Hematopoietic multipotent progenitor cell (in vitro differentiated cells): ENCODE measurements at regions not wholly inside any gene's neighbourhood (a gene's known extent, or its start where the extent isn't known, plus 50 kb on each side); places are given as distances from the start of the nearest gene placed in this dataset.
"Not testable (repeated sequence)": the region's sequence is repeated elsewhere in the genome, so short reads cannot be mapped to it uniquely, and the experiment has no call there.

Source experiments
- DNase-seq, 3 donors: peaks; one replicate each; pipeline ENCODE4 v3.0.0-alpha.2; 2011 to 2015; ENCODE audit warnings: low read depth in 2 of 3, low spot score in 2 of 3

DNA sequence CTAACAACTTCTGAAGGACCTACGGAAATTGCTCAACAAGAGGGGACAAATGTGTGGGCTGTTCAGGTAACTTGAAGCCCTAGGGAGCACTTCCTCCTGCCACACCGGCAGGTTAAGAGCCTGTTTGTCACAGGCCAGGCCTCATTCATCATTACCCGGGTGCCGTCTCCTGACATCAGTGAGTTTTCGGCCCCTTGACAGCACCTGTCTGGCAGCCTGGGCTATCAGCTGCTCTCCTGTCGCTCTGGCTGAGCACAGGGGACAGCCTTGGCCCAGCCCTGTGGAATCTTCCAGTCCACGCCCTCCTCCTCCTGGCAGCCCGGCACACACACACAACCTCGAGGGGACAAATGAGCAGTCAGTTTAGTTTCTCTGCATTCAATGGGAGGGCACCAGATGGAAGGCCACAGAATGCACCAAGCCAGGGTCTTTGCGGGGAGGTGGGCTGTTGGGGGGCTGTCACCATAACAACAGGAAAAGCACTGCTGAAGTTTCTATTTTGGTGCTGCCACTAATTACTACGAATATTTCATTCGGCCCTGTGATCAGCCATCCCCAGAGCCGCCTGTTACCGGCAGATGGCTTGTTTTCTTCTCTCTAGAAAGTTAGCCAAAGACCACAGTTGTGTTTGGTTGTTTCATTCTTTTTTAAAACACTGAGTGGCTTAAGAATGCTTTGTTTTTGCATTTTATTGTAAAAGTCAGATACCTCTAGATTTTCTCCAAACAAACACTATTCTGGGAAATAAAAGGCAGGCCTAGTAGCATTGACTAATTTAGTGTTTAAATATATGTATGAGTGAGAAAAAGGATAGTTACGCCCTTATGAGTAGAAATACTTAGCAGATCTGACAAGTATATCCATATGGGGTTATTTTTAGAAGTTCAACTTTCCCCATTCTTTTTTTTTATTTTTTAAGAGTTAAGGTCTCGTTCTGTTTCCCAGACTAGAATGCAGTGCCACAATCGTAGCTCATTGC, 189.9 kb upstream of the NDUFV2 start:
- no peak for DNase-seq

DNA sequence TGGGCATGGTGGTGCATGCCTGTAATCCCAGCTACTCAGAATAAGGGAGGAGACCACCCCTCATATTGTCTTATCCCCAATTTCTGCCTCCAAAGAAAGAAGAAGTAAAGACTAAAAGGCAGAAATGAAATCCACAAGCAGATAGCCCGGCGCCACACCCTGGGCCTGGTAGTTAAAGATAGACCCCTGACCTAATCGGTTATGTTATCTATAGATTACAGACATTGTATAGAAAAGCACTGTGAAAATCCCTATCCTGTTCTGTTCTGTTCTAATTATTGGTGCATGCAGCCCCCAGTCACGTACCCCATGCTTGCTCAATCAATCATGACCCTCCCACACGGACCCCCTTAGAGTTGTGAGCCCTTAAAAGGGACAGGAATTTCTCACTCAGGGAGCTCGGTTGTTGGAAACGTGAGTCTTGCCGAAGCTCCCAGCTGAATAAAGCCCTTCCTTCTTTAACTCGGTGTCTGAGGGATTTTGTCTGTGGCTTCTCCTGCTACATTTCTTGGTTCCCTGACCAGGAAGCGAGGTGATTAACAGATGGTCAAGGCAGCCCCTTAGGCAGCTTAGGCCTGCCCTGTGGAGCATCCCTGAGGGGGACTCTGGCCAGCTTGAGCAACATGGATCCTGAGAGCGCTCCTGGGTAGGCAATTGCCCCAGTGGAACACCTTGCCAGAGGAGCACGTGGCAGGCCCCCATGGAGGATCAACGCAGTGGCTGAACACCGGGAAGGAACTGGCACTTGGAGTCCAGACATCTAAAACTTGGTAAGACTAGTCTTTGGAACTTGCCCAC, 188.7 kb upstream of the NDUFV2 start:
- not testable (repeated sequence) for DNase-seq

DNA sequence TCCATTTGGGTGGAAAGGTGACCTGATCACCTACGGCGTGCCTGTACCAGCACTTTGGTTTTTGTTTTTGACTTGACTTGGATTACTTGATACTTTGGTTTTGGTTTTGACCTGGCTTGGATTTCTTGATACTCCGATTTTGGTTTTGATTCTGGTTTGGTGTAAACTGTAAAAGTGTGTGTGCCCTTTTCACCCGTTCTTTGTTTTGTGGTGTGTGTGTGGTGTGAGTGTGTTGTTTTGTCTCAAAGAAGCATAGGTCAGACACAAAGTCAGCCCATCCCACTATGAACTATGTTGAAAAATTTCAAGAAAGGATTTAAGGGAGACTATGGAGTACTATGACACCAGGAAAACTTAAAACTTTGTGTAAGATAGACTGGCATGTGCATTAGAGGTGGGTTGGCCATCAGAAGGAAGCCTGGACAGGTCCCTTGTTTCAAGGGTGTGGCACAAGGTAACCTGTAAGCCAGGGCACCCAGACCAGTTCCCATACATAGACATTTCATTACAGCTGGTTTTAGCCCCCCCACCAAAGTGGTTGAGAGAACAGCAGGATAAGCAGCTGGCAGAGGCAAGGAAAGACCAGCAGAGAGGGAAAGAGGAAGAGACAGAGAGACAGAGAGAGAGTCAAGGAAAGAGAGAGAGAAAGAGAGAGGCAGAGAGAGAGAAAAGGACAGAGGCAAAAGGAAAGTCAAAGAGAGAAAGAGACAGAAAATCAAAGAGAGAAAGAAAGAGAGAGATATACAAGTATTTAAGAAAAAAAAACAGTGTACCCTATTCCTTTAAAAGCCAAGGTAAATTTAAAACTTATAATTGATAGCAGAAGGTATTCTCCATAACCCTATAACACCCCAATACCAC, 187.9 kb upstream of the NDUFV2 start:
- not testable (repeated sequence) for DNase-seq

DNA sequence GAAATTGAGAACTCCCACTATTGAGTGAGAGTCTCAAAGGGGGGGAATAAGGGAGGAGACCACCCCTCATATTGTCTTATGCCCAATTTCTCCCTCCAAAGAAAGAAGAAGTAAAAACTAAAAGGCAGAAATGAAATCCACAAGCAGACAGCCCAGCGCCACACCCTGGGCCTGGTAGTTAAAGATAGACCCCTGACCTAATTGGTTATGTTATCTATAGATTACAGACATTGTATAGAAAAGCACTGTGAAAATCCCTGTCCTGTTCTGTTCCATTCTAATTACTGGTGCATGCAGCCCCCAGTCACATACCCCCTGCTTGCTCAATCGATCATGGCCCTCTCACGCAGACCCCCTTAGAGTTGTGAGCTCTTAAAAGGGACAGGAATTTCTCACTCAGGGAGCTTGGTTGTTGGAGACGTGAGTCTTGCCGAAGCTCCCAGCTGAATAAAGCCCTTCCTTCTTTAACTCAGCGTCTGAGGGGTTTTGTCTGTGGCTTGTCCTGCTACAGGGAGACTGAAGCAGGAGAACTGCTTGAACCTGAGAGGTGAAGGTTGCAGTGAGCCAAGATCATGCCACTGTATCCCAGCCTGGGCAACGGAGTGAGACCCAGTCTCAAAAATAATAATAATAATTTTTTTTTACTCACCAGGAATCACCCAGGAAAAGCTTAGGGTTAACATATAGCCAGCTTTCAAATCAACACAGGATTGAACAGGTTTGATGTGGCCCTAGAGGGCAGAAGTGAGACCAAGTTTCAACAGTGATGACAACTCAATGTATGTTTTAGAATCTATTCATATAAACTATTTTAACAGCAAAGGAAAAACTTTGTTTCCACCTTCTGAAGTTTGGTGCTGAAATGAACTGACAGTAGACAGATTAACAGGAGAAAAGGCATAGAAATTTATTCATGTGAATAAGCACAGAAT, 181.4 kb upstream of the NDUFV2 start:
- not testable (repeated sequence) for DNase-seq

- no peak for DNase-seq
These were observed 176.0 kb upstream of the NDUFV2 start for GRCh38 chr18:8926464-8926863.

GRCh38 chr18:8928044-8928443, 174.5 kb upstream of the NDUFV2 start:
- no peak for DNase-seq

DNA sequence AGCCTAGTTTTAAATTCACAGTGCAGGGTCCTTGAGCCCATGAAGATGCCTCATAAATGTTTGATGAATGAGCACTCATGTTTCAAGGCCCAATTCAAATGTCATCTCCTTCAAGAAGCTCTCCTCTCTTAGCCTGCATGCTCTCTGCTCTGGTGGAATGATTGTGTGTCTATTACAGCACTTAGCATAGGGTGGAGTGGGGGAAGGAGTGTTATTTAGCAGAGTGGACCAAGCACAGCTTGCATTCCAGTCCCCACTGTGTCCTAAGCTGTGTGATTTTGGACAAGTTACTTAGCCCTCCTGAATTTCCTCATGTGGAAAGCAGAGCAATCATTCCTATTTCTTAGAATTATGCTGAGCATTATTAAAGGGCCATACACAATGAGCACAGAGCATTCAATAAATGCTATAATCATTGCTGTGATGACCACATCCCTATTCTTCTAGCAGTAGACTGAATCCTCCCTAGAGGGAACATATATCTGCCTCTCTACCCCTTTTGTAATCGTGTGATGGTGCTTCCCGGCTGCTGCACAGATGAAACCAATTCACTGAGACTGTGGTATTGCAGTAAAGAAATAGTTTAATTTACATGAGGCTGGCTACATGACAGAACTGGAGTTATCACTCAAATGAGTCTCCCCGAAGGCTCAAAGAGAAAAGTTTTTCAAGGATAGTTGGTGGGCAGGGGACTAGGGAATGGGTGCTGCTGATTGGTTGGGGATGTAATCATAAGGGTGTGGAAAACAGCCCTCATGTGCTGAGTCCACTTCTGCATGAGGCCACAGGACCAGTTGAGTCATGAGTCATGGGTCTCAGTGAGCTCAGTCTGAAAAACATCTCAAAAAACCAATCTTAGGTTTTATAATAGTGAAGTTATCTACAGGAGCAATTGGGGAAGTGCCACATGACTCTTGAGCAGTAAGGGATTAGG, 173.4 kb upstream of the NDUFV2 start:
- no peak for DNase-seq

DNA sequence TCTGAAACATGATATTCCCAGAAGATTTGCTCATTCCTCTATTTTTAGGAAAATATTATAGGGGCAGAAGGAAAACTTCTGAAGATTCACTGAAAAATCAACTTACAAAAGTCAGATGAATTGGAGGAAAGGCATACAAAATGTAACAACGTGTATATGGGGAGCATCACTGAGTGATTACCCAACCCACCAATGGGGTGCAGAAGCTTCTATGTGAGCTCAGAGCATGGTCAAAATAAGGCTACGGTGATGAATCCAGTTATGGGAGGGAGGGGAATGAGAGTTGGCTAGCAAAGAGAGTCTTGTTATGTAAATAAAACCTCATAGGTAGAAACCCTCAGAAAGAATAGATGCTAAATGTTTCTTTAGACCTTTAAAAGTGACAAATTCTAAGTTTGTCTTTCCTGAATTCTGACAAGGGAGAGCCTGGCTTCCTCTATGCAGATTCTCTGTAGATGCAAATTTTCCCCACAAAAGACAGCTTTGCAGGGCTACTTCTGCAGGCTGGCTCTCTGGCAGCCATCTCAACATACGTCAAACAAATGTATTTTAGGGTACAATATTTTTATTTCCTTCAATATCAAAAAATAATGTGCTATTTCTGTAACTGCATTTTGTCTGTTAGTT, 171.4 kb upstream of the NDUFV2 start:
- DNase-seq: no peak

DNA sequence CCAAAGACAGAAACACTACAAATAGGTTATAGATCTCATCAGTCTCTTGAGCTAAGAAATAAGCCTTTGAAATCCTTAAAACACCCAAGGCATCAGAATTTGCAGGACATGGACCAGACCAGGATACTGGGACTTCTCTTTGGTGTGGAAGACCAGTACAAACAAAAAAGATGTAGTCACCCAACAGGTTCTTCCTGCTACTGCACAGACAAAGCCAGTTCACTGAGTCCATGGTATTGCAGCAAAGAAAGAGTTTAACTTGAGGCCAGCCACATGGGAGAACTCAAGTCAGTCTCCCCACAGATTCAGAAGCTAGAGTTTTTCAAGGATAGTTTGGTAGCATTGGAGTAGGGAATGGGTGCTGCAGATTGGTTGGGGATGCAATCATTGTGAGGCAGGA, 169.6 kb upstream of the NDUFV2 start:
- DNase-seq: no peak

DNA sequence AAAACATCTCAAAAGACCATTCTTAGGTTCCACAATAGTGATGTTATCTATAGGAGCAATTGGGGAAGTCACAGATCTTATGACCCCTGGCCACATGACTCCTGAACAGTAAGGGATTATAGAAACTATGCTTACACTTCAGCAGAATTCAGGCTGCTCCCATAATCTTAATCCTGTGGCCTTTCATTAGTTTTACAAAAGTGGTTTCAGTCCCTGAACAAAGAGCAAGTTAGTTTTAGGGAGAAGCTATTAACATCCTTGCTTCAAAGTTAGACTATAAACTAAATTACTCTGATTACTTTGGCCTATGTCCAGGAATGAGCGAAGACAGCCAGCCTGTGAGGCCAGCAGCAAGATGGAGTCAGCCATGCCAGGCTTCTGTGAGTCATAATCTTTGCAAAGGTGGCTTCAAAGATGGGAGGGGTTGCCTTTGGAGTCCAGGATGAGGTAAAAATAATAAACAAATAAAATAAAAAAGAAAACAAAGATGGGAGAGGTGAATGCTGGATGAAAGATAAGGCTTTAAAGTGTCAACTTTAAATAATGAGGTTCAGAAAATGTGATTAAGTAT, 168.7 kb upstream of the NDUFV2 start:
- DNase-seq: no peak

- not testable (repeated sequence) for DNase-seq
These were observed 167.2 kb upstream of the NDUFV2 start for GRCh38 chr18:8935346-8935745.

DNA sequence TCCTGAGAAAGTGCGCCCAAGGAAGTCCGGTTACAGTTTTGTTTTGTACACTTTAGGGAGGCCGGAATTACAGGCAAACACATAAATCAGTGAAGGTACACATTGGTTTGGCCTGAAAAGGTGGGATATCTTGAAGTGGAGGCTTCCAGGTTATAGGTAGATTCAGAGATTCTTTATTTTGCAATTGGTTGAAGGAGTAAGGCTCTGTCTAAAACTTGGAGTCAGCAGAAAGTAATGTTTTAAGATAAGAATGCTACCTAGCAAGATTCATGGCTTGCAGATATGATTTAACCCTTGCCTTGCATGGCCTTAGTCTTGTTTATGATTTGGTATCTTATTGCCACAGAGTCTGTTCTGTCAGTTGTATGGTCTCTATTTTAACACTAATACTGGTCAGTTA, 165.9 kb upstream of the NDUFV2 start:
- no peak for DNase-seq

DNA sequence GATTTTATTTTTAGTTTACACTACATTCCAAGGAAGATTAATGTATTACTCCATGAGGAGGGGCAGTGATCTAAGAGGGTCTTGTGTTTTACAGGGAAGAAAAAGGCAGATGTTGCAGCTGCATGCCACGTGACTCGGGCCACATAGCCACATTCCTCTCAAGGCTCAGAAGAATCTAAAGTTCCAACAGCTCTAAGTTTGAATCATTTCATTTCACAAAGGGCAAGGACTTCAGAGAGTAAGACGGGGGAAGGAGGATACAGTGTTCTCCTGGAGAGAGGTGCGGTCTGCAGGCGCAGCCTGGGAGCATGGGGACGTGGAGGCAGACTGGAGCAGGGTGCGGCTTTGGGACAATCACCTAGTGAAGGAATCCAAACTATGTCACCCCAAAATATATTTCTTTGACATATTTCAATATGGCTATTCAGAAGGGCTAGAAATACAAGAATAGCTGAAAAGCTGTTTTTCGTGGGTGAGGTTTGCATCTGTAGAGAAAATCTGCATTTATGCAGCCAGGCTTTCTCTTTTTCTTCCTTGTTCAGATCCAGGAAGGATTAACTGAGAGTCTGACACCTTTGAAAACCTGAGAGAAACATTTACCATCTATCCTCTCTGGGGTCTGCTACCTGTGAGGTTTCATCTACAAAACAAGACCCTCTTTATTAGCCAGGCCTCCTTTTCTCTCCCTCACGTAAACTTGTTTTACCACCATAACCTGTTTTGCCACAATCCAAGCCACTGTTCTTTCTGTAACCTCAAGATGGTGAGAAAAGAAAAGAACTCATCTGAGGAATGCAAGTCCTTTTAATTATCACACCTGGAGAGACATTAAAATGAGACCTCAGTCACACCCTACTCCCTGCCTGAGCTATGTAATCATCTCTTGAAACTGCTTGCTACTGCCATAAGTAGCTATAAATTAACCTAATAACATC, 165.1 kb upstream of the NDUFV2 start:
- no peak for DNase-seq

DNA sequence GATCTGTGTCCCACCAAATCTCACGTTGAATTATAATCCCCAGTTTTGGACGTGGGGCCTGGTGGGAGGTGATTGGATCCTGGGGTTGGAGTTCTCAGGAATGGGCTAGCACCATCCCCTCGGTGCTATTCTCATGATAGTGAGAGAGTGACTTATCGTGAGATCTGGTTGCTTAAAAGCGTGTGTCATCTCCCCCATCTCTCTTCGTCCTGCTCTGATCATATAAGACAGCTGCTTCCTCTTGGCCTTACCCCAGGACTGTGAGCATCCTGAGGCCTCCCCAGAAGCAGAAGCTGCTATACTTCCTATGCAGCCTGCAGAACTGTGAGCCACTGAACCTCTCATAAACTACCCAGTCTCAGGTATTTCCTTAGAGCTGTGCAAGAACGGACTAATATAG, 163.7 kb upstream of the NDUFV2 start:
- peak in 2 of 3 donors; percentile 52 to 78 for DNase-seq

- no peak for DNase-seq
These were observed 160.2 kb upstream of the NDUFV2 start for GRCh38 chr18:8942021-8942908.
